ENCODE measurements at regions not wholly inside any gene's neighbourhood (a gene's known extent, or its start where the extent isn't known, plus 50 kb on each side); places are given as distances from the start of the nearest gene placed in this dataset.
A peak's percentile ranks its signal among the peaks of the same experiment; 100 is the strongest.

- Histone ChIP-seq H3K9ac (no peak overlapping the region), H3K9me3 (replicated peaks in 1 of 11) (no peaks in the 10 kb centered on the region), H3K4me3 (no peak overlapping the region), H3K4me1 (peaks cover 0 to 14% (median 4%) of the 10 kb centered on the region in 10 experiments; a peak in 9 of 20 replicates), H3K4me2 (no peak overlapping the region), H3K27me3 (no peaks in the 10 kb centered on the region), H3K36me3 (no peaks in the 10 kb centered on the region), H3K27ac (no peak overlapping the region), H4K20me1 (no peaks in the 10 kb centered on the region)
- no peak for TF ChIP-seq Cebpa-rat (IDR thresholded peaks at IDR 0.05)
Observed at GRCh38 chr7:17209101-17209500, 89.4 kb upstream of the AHR start.

GRCh38 chr7:17211307-17211836 lies 87.1 kb upstream of the AHR start:
- H3K4me3 ChIP-seq, result no peak overlapping the region
- no peak overlapping the region for H3K9ac ChIP-seq
- no peak overlapping the region for H3K27ac ChIP-seq
- no peaks in the 10 kb centered on the region for H3K36me3 ChIP-seq
- peaks cover 0 to 9% (median 0%) of the 10 kb centered on the region in 11 experiments; a peak in 1 of 22 replicates for H3K9me3 ChIP-seq (replicated peaks in 1 of 11)
- H3K4me2 ChIP-seq, result no peak overlapping the region
- peaks cover 0 to 9% (median 4%) of the 10 kb centered on the region in 10 experiments; a peak in 7 of 20 replicates for H3K4me1 ChIP-seq
- no peaks in the 10 kb centered on the region for H3K27me3 ChIP-seq
- H4K20me1 ChIP-seq, result no peaks in the 10 kb centered on the region
- no peak for TF ChIP-seq Cebpa-rat (IDR thresholded peaks at IDR 0.05)

GRCh38 chr7:17212188-17212587 lies 86.3 kb upstream of the AHR start:
- no peaks in the 10 kb centered on the region for H3K27me3 ChIP-seq
- H4K20me1 ChIP-seq, result no peaks in the 10 kb centered on the region
- no peak for TF ChIP-seq Cebpa-rat (IDR thresholded peaks at IDR 0.05)

GRCh38 chr7:17227766-17228490 lies 70.5 kb upstream of the AHR start:
- peaks cover 0 to 15% (median under 1%) of the 10 kb centered on the region in 10 experiments; a peak in 11 of 20 replicates for H3K4me1 ChIP-seq
- H3K9ac ChIP-seq, result no peak overlapping the region
- no peak overlapping the region; a peak in 1 of 22 replicates for H3K27ac ChIP-seq
- no peaks in the 10 kb centered on the region for H3K27me3 ChIP-seq
- no peaks in the 10 kb centered on the region for H4K20me1 ChIP-seq
- H3K4me2 ChIP-seq, result peak overlapping the region in 2 of 11 experiments; percentile 27 to 37; a peak in 3 of 22 replicates
- H3K4me3 ChIP-seq, result no peak overlapping the region
- no peak for TF ChIP-seq Cebpa-rat (IDR thresholded peaks at IDR 0.05)
- H3K9me3 ChIP-seq (replicated peaks in 1 of 11), result peaks cover 0 to 15% (median 0%) of the 10 kb centered on the region in 11 experiments; a peak in 2 of 22 replicates
- H3K36me3 ChIP-seq, result no peaks in the 10 kb centered on the region

More at GRCh38 chr7:17212188-17212587, 86.3 kb upstream of the AHR start:
- Histone ChIP-seq H3K9ac (no peak overlapping the region), H3K4me3 (no peak overlapping the region), H3K9me3 (replicated peaks in 1 of 11) (peaks cover 0 to 9% (median 0%) of the 10 kb centered on the region in 11 experiments; a peak in 1 of 22 replicates), H3K4me2 (no peak overlapping the region), H3K4me1 (peaks cover 0 to 4% (median 2%) of the 10 kb centered on the region in 10 experiments; a peak in 7 of 20 replicates), H3K36me3 (no peaks in the 10 kb centered on the region), H3K27ac (no peak overlapping the region)

DNA sequence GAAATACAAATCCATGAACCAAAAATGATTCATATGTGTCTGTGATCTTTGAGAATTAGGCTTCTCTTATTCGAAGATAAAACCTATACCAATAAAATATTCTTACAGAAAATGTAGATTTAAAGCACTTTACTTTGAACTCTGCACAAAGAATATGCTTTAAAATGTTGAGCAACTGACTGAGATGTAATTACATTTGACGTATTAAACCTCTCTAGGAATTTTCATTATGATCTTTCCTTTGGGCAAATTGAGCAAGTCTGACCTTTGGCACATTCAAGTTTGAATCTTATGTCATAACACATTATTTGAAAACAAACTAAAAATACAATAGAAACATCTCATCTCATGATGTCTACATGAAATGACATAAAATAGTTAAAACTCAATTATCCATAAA lies 69.2 kb upstream of the AHR start:
- Histone ChIP-seq H3K27ac (no peak overlapping the region), H4K20me1 (no peaks in the 10 kb centered on the region), H3K4me1 (peaks cover 8 to 28% (median 14%) of the 10 kb centered on the region in 10 experiments)

GRCh38 chr7:17230099-17230807 lies 68.2 kb upstream of the AHR start:
- Histone ChIP-seq H3K4me1 (peaks cover 17 to 36% (median 21%) of the 10 kb centered on the region in 10 experiments), H3K4me2 (no peak overlapping the region), H3K27me3 (no peaks in the 10 kb centered on the region), H3K9me3 (replicated peaks in 1 of 11) (peaks cover 0 to 12% (median 0%) of the 10 kb centered on the region in 11 experiments; a peak in 2 of 22 replicates), H3K4me3 (no peak overlapping the region), H3K9ac (no peak overlapping the region), H3K36me3 (no peaks in the 10 kb centered on the region), H3K27ac (no peak overlapping the region), H4K20me1 (no peaks in the 10 kb centered on the region)
- TF ChIP-seq Cebpa-rat (IDR thresholded peaks at IDR 0.05), result no peak

More for the DNA sequence above, 69.2 kb upstream of the AHR start:
- H3K9me3 ChIP-seq (replicated peaks in 1 of 11), result peaks cover 0 to 15% (median 0%) of the 10 kb centered on the region in 11 experiments; a peak in 2 of 22 replicates
- no peaks in the 10 kb centered on the region for H3K36me3 ChIP-seq
- H3K4me2 ChIP-seq, result no peak overlapping the region
- H3K27me3 ChIP-seq, result no peaks in the 10 kb centered on the region
- no peak overlapping the region for H3K9ac ChIP-seq
- H3K4me3 ChIP-seq, result no peak overlapping the region
- no peak for TF ChIP-seq Cebpa-rat (IDR thresholded peaks at IDR 0.05)

- Histone ChIP-seq H3K4me3 (peak overlapping the region in 5 of 10 experiments; percentile 9 to 39 (median 30); a peak in 4 of 20 replicates), H3K4me2 (peak overlapping the region; percentile 63 to 87 (median 79)), H3K27ac (peak overlapping the region; percentile 78 to 94 (median 90); a peak in 21 of 22 replicates)
Observed at GRCh38 chr7:17233603-17234002, 64.8 kb upstream of the AHR start.

GRCh38 chr7:17234030-17234397 lies 64.4 kb upstream of the AHR start:
- Histone ChIP-seq H3K4me3 (peak overlapping the region in 9 of 10 experiments; percentile 9 to 41 (median 30); a peak in 10 of 20 replicates), H3K4me2 (peak overlapping the region; percentile 63 to 87 (median 79)), H3K9ac (peak overlapping the region; percentile 63 to 81 (median 71); a peak in 21 of 22 replicates), H3K4me1 (peaks cover 20 to 36% (median 30%) of the 10 kb centered on the region in 10 experiments), H3K36me3 (no peaks in the 10 kb centered on the region), H3K27ac (peak overlapping the region; percentile 78 to 94 (median 90)), H3K27me3 (no peaks in the 10 kb centered on the region), H4K20me1 (no peaks in the 10 kb centered on the region), H3K9me3 (replicated peaks in 1 of 11) (peaks cover 0 to 12% (median 5%) of the 10 kb centered on the region in 11 experiments; a peak in 5 of 22 replicates)
- no peak for TF ChIP-seq Cebpa-rat (IDR thresholded peaks at IDR 0.05)

More at GRCh38 chr7:17233603-17234002, 64.8 kb upstream of the AHR start:
- H3K4me1 ChIP-seq, result peaks cover 20 to 36% (median 30%) of the 10 kb centered on the region in 10 experiments
- H3K36me3 ChIP-seq, result no peaks in the 10 kb centered on the region
- H4K20me1 ChIP-seq, result no peaks in the 10 kb centered on the region
- H3K9ac ChIP-seq, result peak overlapping the region in 10 of 11 experiments; percentile 63 to 81 (median 73); a peak in 17 of 22 replicates
- no peak for TF ChIP-seq Cebpa-rat (IDR thresholded peaks at IDR 0.05)
- no peaks in the 10 kb centered on the region for H3K27me3 ChIP-seq
- peaks cover 0 to 12% (median 5%) of the 10 kb centered on the region in 11 experiments; a peak in 5 of 22 replicates for H3K9me3 ChIP-seq (replicated peaks in 1 of 11)

Measured in BLaER1 treated with 17β-estradiol and CSF1 and Interleukin-3, amounts not matched to agents 10 nM and 100 nM (cell line).